Endothelial cell of umbilical vein (primary cell): ENCODE measurements at regions not wholly inside any gene's neighbourhood (a gene's known extent, or its start where the extent isn't known, plus 50 kb on each side); places are given as distances from the start of the nearest gene placed in this dataset.

Source experiments
- CTCF ChIP-seq, 2 donors: IDR thresholded peaks; 1 replicate in 1 of 2; 2 replicates in 1 of 2; pipeline ENCODE4 v1.5.1; 2011; ENCODE audit warnings: low read length in 2 of 2, mild to moderate bottlenecking in 2 of 2, moderate library complexity in 2 of 2, control low read depth in 1 of 2, inconsistent platforms in 1 of 2, low read depth in 1 of 2; ENCODE audit not compliant: insufficient read depth in 1 of 2; ENCODE audit errors: extremely low read depth in 1 of 2
- EZH2 ChIP-seq: IDR thresholded peaks from 2 replicates; pipeline ENCODE4 v1.6.1; 2012; ENCODE audit warnings: borderline replicate concordance, low read depth, mild to moderate bottlenecking, moderate library complexity, low read length, inconsistent platforms; ENCODE audit not compliant: severe bottlenecking
- JUN ChIP-seq: IDR thresholded peaks from 2 replicates; pipeline ENCODE4 v1.6.1; 2011; ENCODE audit warnings: borderline replicate concordance, low read depth; ENCODE audit not compliant: insufficient read length, insufficient read depth
- POLR2A ChIP-seq: IDR thresholded peaks from 2 replicates; pipeline ENCODE4 v1.6.1; 2012; ENCODE audit warnings: low read depth, mild to moderate bottlenecking, control low read depth, low read length
- POLR2AphosphoS5 ChIP-seq: IDR thresholded peaks from 2 replicates; pipeline ENCODE4 v1.6.1; 2012; ENCODE audit warnings: low read depth, mild to moderate bottlenecking, control low read depth, low read length, moderate library complexity; ENCODE audit not compliant: insufficient read depth

DNA sequence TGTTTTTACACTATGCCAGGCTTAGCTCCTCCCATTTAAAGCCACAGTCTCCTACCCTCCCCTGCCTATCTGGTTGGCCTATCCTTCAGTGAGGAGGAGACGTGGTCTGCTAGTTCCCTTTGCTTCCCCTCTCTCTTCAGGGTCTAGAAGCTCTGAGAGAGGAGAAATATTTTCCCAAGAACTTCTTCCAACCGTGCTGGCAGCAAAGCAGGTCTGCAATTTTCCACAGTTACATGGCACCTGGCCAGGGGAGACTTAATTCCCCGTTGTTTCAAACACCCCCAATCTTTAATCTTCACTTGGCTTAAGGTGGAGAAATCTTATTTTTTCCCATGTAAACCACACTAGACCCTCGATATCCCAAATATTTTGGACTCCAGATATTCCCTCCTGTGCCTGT, 149.5 kb upstream of the MCTP2 start:
- TF ChIP-seq CTCF (IDR thresholded peaks at IDR 0.05; ENCODE audit: extremely low read depth in 1 of 2, insufficient read depth in 1 of 2, low read depth in 1 of 2, low read length in 2 of 2) (no peak), POLR2A (no peak), EZH2 (no peak), POLR2AphosphoS5 (no peak), JUN (no peak)
